Esophagus squamous epithelium (tissue), 5 donors: ENCODE measurements at regions not wholly inside any gene's neighbourhood (a gene's known extent, or its start where the extent isn't known, plus 50 kb on each side); places are given as distances from the start of the nearest gene placed in this dataset.

Experiments used
- DNase-seq: peaks from one replicate; lab custom pipeline; 2025; lab: John Stamatoyannopoulos, UW
- H3K27ac ChIP-seq, 4 donors: fragments of 200-600 bp; sonication (generic); one replicate each; pipeline ENCODE4 v1.5.1; 2016 to 2019; ENCODE audit warnings: mild to moderate bottlenecking in 1 of 4
- H3K27me3 ChIP-seq, 4 donors: fragments of 200-600 bp; sonication (generic); 1 replicate in 3 of 4; 2 replicates in 1 of 4; pipeline versions ENCODE4 v1.5.1 to v1.6.0; 2017 to 2021; ENCODE audit warnings: antibody characterized with exemption in 1 of 4
- H3K36me3 ChIP-seq, 3 donors: fragments of 200-600 bp; sonication (generic); one replicate each; pipeline ENCODE4 v1.5.1; 2016 to 2019
- H3K4me1 ChIP-seq, 3 donors: fragments of 200-600 bp; sonication (generic); one replicate each; pipeline ENCODE4 v1.5.1; 2017 to 2019
- H3K4me3 ChIP-seq, 4 donors: fragments of 200-600 bp; sonication (generic); 1 replicate in 3 of 4; 2 replicates in 1 of 4; pipeline ENCODE4 v1.5.1; 2016 to 2019; ENCODE audit warnings: mild to moderate bottlenecking in 2 of 4, moderate library complexity in 1 of 4
- H3K9me3 ChIP-seq, 3 donors: fragments of 200-600 bp; sonication (generic); one replicate each; pipeline ENCODE4 v1.5.1; 2016 to 2019
- CTCF ChIP-seq, 6 experiments: fragments of 450-650 bp in 4 of 6; fragments of 200-600 bp in 2 of 6; sonication (generic) in 2 of 6; IDR thresholded peaks; one replicate each; pipeline ENCODE4 v1.5.1; 2016 to 2019; ENCODE audit warnings: antibody characterized with exemption in 6 of 6, mild to moderate bottlenecking in 4 of 6, moderate library complexity in 4 of 6
- POLR2A ChIP-seq, 4 donors: fragments of 450-650 bp; IDR thresholded peaks; one replicate each; pipeline ENCODE4 v1.6.1; 2017; ENCODE audit warnings: antibody characterized with exemption in 4 of 4, mild to moderate bottlenecking in 4 of 4, moderate library complexity in 3 of 4
- WGBS, 2 donors: methylation state at CpG; one replicate each; pipeline ENCODE4 v1.1.5; 2018; 5-methylcytosine and 5-hydroxymethylcytosine counted together
- intact Hi-C: fragments of 100-400 bp; cut with DNase I; formaldehyde crosslinking; loops from one replicate; pipeline ENCODE4 v1.15.0; 2022
- donor health status: DM: yes; HTN: yes; CAD: no.

GRCh38 chr20:55761797-55762196, 243.5 kb downstream of the CBLN4 start:
- Histone ChIP-seq H3K27me3 (no peaks in the 10 kb centered on the region), H3K4me3 (no peak overlapping the region), H3K27ac (no peak overlapping the region), H3K9me3 (peaks cover 0 to 8% (median 0%) of the 10 kb centered on the region in 3 donors), H3K4me1 (no peaks in the 10 kb centered on the region), H3K36me3 (no peaks in the 10 kb centered on the region)
- intact Hi-C loops: no loop called here
- TF ChIP-seq POLR2A (IDR thresholded peaks at IDR 0.05): no peak
- TF ChIP-seq CTCF (IDR thresholded peaks at IDR 0.05): no peak
- no peak for DNase-seq

GRCh38 chr20:55761100-55761499, 244.2 kb downstream of the CBLN4 start:
- Histone ChIP-seq H3K9me3 (peaks cover 0 to 8% (median 0%) of the 10 kb centered on the region in 3 donors), H3K4me1 (no peaks in the 10 kb centered on the region), H3K27ac (no peak overlapping the region), H3K36me3 (no peaks in the 10 kb centered on the region), H3K27me3 (no peaks in the 10 kb centered on the region), H3K4me3 (no peak overlapping the region)
- intact Hi-C loops: no loop called here
- TF ChIP-seq POLR2A (IDR thresholded peaks at IDR 0.05) (no peak), CTCF (IDR thresholded peaks at IDR 0.05) (no peak)
- DNase-seq: no peak
- 30 to 35% methylated on average over 3 of the region's 3 CpGs for WGBS, 2 donors

DNA sequence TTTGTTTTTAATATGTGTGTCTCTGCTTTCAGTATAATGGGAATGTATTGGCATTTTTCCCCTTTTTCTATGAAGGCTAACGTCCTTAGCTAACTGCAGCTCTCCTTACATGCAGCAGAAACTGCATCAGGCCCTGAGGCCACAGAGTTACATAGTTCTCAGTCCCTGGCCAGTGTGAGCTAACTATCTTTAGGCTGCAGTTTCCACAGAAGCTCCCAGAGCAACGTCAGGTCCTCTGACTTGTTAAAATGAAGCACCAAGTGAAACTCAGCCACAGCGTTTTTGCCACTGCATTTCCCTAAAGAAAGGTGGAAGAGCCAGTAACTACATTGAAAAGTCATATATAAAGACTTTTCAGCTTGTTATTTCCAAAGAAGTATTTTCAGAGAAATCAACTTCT, 244.7 kb downstream of the CBLN4 start:
- intact Hi-C loops: no loop called here
- no peaks in the 10 kb centered on the region for H3K4me1 ChIP-seq
- 48 to 54% methylated on average over 3 of the region's 3 CpGs for WGBS, 2 donors
- H3K4me3 ChIP-seq: no peak overlapping the region
- no peak for DNase-seq
- TF ChIP-seq POLR2A (IDR thresholded peaks at IDR 0.05) (no peak), CTCF (IDR thresholded peaks at IDR 0.05) (no peak)
- H3K27me3 ChIP-seq: no peaks in the 10 kb centered on the region
- H3K27ac ChIP-seq: no peak overlapping the region
- peaks cover 0 to 8% (median 0%) of the 10 kb centered on the region in 3 donors for H3K9me3 ChIP-seq
- no peaks in the 10 kb centered on the region for H3K36me3 ChIP-seq

DNA sequence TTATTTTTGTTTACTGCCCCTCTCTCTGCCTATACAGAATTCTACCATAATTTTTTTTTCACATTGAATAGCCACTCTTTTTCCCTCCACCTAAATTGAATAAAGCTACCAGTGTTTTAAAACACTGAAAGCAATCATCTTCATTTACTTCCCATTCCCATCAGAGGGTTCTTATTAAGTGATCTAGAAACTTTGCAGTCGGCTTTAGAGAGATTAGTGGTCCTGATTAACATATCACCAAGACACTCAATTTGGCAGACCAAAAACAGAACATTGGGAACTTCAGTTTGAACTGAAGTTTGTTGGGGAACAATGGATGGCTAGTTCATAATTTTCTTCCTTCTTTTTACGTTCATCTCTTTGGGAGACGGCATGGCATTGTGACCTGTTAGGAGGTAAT, 249.5 kb downstream of the CBLN4 start:
- TF ChIP-seq CTCF (IDR thresholded peaks at IDR 0.05): no peak
- no peak for TF ChIP-seq POLR2A (IDR thresholded peaks at IDR 0.05)
- no peak for DNase-seq
- Histone ChIP-seq H3K4me1 (no peaks in the 10 kb centered on the region), H3K36me3 (no peaks in the 10 kb centered on the region), H3K4me3 (no peak overlapping the region), H3K9me3 (no peaks in the 10 kb centered on the region), H3K27ac (no peak overlapping the region), H3K27me3 (no peaks in the 10 kb centered on the region)
- 66 to 71% methylated on average over 3 of the region's 3 CpGs for WGBS, 2 donors
- intact Hi-C loops: no loop called here

DNA sequence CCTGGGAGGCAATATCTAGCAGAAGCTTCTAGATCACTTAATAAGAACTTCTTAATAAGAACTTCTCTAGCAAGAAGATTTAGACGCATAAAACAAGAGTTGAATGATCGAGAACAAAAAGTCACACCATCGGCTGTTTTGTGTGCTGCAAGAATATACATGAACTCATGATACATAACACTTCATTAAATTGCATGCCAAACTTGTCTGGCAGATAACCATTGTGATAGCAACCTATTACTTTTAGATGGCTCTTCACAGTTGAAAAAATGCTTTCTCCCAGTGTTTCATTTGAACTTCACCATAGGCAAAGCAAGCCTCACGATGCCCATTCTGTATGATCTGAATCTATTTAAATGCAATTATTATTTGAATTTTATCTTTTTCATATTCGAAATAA, 249.9 kb downstream of the CBLN4 start:
- Histone ChIP-seq H3K27me3 (no peaks in the 10 kb centered on the region), H3K4me3 (no peak overlapping the region), H3K4me1 (no peaks in the 10 kb centered on the region), H3K36me3 (no peaks in the 10 kb centered on the region), H3K27ac (no peak overlapping the region), H3K9me3 (no peaks in the 10 kb centered on the region)
- WGBS, 2 donors: 70 to 76% methylated on average over 5 of the region's 5 CpGs
- intact Hi-C loops: no loop called here
- TF ChIP-seq POLR2A (IDR thresholded peaks at IDR 0.05): no peak
- no peak for TF ChIP-seq CTCF (IDR thresholded peaks at IDR 0.05)
- DNase-seq: no peak
